Pancreas (tissue), 10 donors: ENCODE measurements at regions not wholly inside any gene's neighbourhood (a gene's known extent, or its start where the extent isn't known, plus 50 kb on each side); places are given as distances from the start of the nearest gene placed in this dataset.

Experiments
- ATAC-seq, 4 donors: fragments of 200-7000 bp; cut with Tn5 transposase; one replicate each; pipeline versions ENCODE4 v1.8.0 to v1.9.1; 2020; ENCODE audit warnings: mild to moderate bottlenecking in 4 of 4, moderate library complexity in 4 of 4
- DNase-seq, 6 donors: peaks; one replicate each; pipeline ENCODE4 v3.0.0-alpha.2; 2020
- FAIRE-seq: peaks from 2 replicates; lab custom pipeline; 2012; peaks lifted over from hg19 to GRCh38; lab: Jason Lieb, UNC
- H3K27ac ChIP-seq, 4 donors: fragments of 200-600 bp; sonication (generic); 1 replicate in 3 of 4; 2 replicates in 1 of 4; pipeline versions ENCODE4 v1.5.0 to v1.8.0; 2020
- H3K27me3 ChIP-seq, 4 donors: fragments of 200-600 bp; one replicate each; pipeline ENCODE4 v1.8.0; 2021
- H3K36me3 ChIP-seq, 3 donors: fragments of 200-600 bp; sonication (generic) in 1 of 3; one replicate each; pipeline versions ENCODE4 v1.5.0 to v1.8.0; 2020 to 2021
- H3K4me1 ChIP-seq, 3 donors: fragments of 200-600 bp; one replicate each; pipeline ENCODE4 v1.8.0; 2021
- H3K4me3 ChIP-seq, 4 donors: fragments of 200-600 bp; sonication (generic) in 2 of 4; one replicate each; pipeline versions ENCODE4 v1.5.0 to v1.8.0; 2020 to 2021
- H3K9me3 ChIP-seq, 4 donors: fragments of 200-600 bp; one replicate each; pipeline ENCODE4 v1.8.0; 2021
- CTCF ChIP-seq, 4 donors: fragments of 200-600 bp; sonication (generic) in 3 of 4; IDR thresholded peaks; one replicate each; pipeline versions ENCODE4 v1.5.0 to v1.8.0; 2021; ENCODE audit warnings: antibody characterized with exemption in 4 of 4
- WGBS, 2 donors: extraction: QIAGEN DNeasy Blood & Tissue Kit; methylation state at CpG; one replicate each; pipeline ENCODE4 v1.1.7; 2013; 5-methylcytosine and 5-hydroxymethylcytosine counted together
- intact Hi-C, 3 donors: fragments of 100-400 bp; cut with DNase I; formaldehyde crosslinking; loops; one replicate each; pipeline versions ENCODE4 v1.11.1 to v1.14.2; 2022
- donor health status: healthy with polysubstance abuse.
- donor health status: DM: no; HTN: no; CAD: no; lungs with moderate emphysema.
- donor health status: DM: no; HTN: no; CAD: no.
- donor health status: control.
- donor health status: control.
- donor health status: Bipolar disorder and iron deficiency.
- donor health status: DM: yes; HTN: yes; CAD: no.
- donor health status: DM: no; HTN: no; CAD: no.
- donor health status: DM: no; HTN: no; CAD: no.
- donor health status: DM: yes; HTN: yes; CAD: no.

GRCh38 chr2:107002735-107003134, 116.8 kb upstream of the ST6GAL2 start:
- Histone ChIP-seq H3K4me3 (no peak overlapping the region), H3K9me3 (no peaks in the 10 kb centered on the region), H3K4me1 (no peaks in the 10 kb centered on the region), H3K27ac (no peak overlapping the region), H3K36me3 (no peaks in the 10 kb centered on the region), H3K27me3 (no peaks in the 10 kb centered on the region)
- TF ChIP-seq CTCF (IDR thresholded peaks at IDR 0.05), result no peak
- intact Hi-C loops, result no loop called here
- FAIRE-seq (no peak), DNase-seq (no peak), ATAC-seq (no peak)
- 49 to 81% methylated on average over 1 of the region's 1 CpG for WGBS, 2 donors

GRCh38 chr2:107005853-107006252, 119.9 kb upstream of the ST6GAL2 start:
- no peak for FAIRE-seq

GRCh38 chr2:107006836-107007235, 120.9 kb upstream of the ST6GAL2 start:
- no peak for FAIRE-seq
- no peak for ATAC-seq
- WGBS, 2 donors, result 20 to 49% methylated on average over 2 of the region's 2 CpGs
- H3K27me3 ChIP-seq, result no peaks in the 10 kb centered on the region
- no peak for TF ChIP-seq CTCF (IDR thresholded peaks at IDR 0.05)
- DNase-seq, result no peak
- H3K36me3 ChIP-seq, result no peaks in the 10 kb centered on the region
- H3K4me1 ChIP-seq, result no peaks in the 10 kb centered on the region
- H3K4me3 ChIP-seq, result no peak overlapping the region
- no peaks in the 10 kb centered on the region for H3K9me3 ChIP-seq
- H3K27ac ChIP-seq, result no peak overlapping the region
- intact Hi-C loops, result no loop called here

More at GRCh38 chr2:107005853-107006252, 119.9 kb upstream of the ST6GAL2 start:
- H3K36me3 ChIP-seq, result no peaks in the 10 kb centered on the region
- no peak overlapping the region for H3K4me3 ChIP-seq
- no peaks in the 10 kb centered on the region for H3K9me3 ChIP-seq
- DNase-seq, result no peak
- no peak for ATAC-seq
- WGBS, 2 donors, result 43 to 66% methylated on average over 6 of the region's 6 CpGs
- TF ChIP-seq CTCF (IDR thresholded peaks at IDR 0.05), result no peak
- no peaks in the 10 kb centered on the region for H3K4me1 ChIP-seq
- H3K27ac ChIP-seq, result no peak overlapping the region
- intact Hi-C loops, result no loop called here
- no peaks in the 10 kb centered on the region for H3K27me3 ChIP-seq

- FAIRE-seq (no peak), ATAC-seq (no peak), DNase-seq (no peak)
- Histone ChIP-seq H3K36me3 (no peaks in the 10 kb centered on the region), H3K27me3 (no peaks in the 10 kb centered on the region), H3K4me1 (no peaks in the 10 kb centered on the region), H3K9me3 (no peaks in the 10 kb centered on the region), H3K27ac (no peak overlapping the region), H3K4me3 (no peak overlapping the region)
- WGBS, 2 donors, result 36 to 58% methylated on average over 3 of the region's 3 CpGs
- TF ChIP-seq CTCF (IDR thresholded peaks at IDR 0.05), result no peak
- intact Hi-C loops, result no loop called here
Observed at GRCh38 chr2:107007927-107008326, 122.0 kb upstream of the ST6GAL2 start.

- TF ChIP-seq CTCF (IDR thresholded peaks at IDR 0.05), result no peak
- WGBS, 2 donors, result 40 to 46% methylated on average over 3 of the region's 3 CpGs
Observed at GRCh38 chr2:107008843-107009242, 122.9 kb upstream of the ST6GAL2 start.

More at GRCh38 chr2:107008843-107009242, 122.9 kb upstream of the ST6GAL2 start:
- no peaks in the 10 kb centered on the region for H3K9me3 ChIP-seq
- H3K36me3 ChIP-seq, result no peaks in the 10 kb centered on the region
- FAIRE-seq (no peak), DNase-seq (no peak), ATAC-seq (no peak)
- H3K27me3 ChIP-seq, result no peaks in the 10 kb centered on the region
- no peaks in the 10 kb centered on the region for H3K4me1 ChIP-seq
- intact Hi-C loops, result no loop called here
- H3K27ac ChIP-seq, result no peak overlapping the region
- no peak overlapping the region for H3K4me3 ChIP-seq
